Duodenal mucosa (tissue), 2 donors: ENCODE measurements at regions not wholly inside any gene's neighbourhood (a gene's known extent, or its start where the extent isn't known, plus 50 kb on each side); places are given as distances from the start of the nearest gene placed in this dataset.

Experiments used
- H3K27ac ChIP-seq: one replicate; pipeline ENCODE4 v1.7.0; 2013; ENCODE audit warnings: low read depth, low read length
- H3K27me3 ChIP-seq, 2 donors: one replicate each; pipeline ENCODE4 v1.7.0; 2013; ENCODE audit warnings: low read length in 2 of 2, control low read depth in 1 of 2; ENCODE audit not compliant: insufficient read depth in 2 of 2, control insufficient read depth in 1 of 2
- H3K36me3 ChIP-seq, 2 donors: one replicate each; pipeline ENCODE4 v1.7.0; 2013; ENCODE audit warnings: low read length in 2 of 2, control low read depth in 1 of 2; ENCODE audit not compliant: insufficient read depth in 2 of 2, control insufficient read depth in 1 of 2
- H3K4me1 ChIP-seq, 2 donors: one replicate each; pipeline ENCODE4 v1.7.0; 2013; ENCODE audit warnings: low read length in 2 of 2, control low read depth in 1 of 2; ENCODE audit not compliant: insufficient read depth in 2 of 2, control insufficient read depth in 1 of 2
- H3K4me3 ChIP-seq, 2 donors: one replicate each; pipeline ENCODE4 v1.7.0; 2013; ENCODE audit warnings: low read length in 2 of 2, low read depth in 1 of 2
- H3K9ac ChIP-seq, 2 donors: one replicate each; pipeline ENCODE4 v1.7.0; 2013; ENCODE audit warnings: low read length in 2 of 2, low read depth in 1 of 2
- H3K9me3 ChIP-seq, 2 donors: one replicate each; pipeline ENCODE4 v1.7.0; 2013; ENCODE audit warnings: low read length in 2 of 2, control low read depth in 1 of 2; ENCODE audit not compliant: control insufficient read depth in 1 of 2

DNA sequence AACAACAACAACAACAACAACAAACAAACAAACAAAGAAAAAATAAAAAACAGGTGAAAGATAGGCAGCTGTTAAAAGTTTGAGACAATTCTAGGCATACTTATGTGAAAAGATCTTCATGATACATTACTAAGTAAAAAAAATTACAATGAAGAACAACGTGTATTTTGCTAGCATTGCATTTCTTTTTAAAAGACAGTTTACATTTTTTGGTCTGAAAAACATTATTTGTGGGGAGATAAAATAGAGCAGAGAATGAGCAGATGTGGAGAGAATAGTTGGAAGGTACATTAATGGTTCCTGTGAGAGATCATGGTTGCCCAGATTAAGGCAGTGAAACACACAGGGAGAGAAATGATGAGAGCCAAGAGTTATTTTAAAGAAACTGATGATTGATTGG lies 210.2 kb upstream of the MKLN1 start:
- H3K9ac ChIP-seq = no peak overlapping the region
- no peaks in the 10 kb centered on the region for H3K27me3 ChIP-seq
- H3K27ac ChIP-seq = no peak overlapping the region
- no peaks in the 10 kb centered on the region for H3K4me1 ChIP-seq
- no peaks in the 10 kb centered on the region for H3K36me3 ChIP-seq
- H3K4me3 ChIP-seq = no peak overlapping the region
- peaks cover 0 to 5% of the 10 kb centered on the region in 2 donors for H3K9me3 ChIP-seq

DNA sequence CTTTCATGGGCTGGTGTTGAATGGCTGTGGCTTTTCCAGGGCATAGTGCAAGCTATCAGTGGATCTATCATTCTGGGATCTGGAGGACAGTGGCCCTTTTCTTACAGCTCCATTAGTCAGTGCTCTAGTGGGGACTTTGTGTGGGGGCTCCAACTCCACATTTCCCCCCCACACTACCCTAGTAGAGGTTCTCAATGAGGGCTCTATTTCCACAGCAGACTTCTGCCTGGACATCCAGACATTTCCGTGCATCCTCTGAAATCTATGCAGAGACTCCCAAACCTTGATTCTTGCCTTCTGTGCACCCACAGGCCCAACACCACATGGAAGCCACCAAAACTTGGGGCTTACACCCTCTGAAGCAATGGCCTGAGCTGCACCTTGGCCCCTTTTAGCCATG lies 208.3 kb upstream of the MKLN1 start:
- H3K4me1 ChIP-seq = no peaks in the 10 kb centered on the region
- no peaks in the 10 kb centered on the region for H3K27me3 ChIP-seq
- H3K9ac ChIP-seq = no peak overlapping the region

DNA sequence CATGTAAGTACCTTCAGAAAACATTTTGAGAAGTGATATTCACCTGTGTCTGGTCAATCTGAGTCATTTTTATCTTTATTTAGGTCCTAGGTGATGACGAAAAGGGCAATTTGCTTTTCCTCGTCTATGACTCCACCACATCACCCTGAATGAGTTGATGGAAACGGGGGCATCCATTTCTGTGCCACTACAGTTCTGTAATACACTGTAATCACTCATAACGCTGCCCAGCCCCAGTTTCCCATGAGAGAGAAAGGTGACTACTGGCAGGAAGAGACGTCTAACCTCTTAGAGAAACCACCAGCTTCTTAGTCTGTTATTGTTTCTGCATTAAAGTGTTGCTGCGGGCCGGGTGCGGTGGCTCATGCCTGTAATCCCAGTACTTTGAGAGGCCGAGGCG lies 205.3 kb upstream of the MKLN1 start:
- H3K4me1 ChIP-seq = no peaks in the 10 kb centered on the region
- no peak overlapping the region for H3K9ac ChIP-seq
- no peak overlapping the region for H3K27ac ChIP-seq
- H3K27me3 ChIP-seq = no peaks in the 10 kb centered on the region
- H3K36me3 ChIP-seq = no peaks in the 10 kb centered on the region
- no peak overlapping the region for H3K4me3 ChIP-seq
- H3K9me3 ChIP-seq = peaks cover 0 to 5% of the 10 kb centered on the region in 2 donors

More for the DNA sequence above, 208.3 kb upstream of the MKLN1 start:
- H3K4me3 ChIP-seq = no peak overlapping the region
- no peak overlapping the region for H3K27ac ChIP-seq
- H3K9me3 ChIP-seq = peaks cover 0 to 5% of the 10 kb centered on the region in 2 donors
- H3K36me3 ChIP-seq = no peaks in the 10 kb centered on the region

DNA sequence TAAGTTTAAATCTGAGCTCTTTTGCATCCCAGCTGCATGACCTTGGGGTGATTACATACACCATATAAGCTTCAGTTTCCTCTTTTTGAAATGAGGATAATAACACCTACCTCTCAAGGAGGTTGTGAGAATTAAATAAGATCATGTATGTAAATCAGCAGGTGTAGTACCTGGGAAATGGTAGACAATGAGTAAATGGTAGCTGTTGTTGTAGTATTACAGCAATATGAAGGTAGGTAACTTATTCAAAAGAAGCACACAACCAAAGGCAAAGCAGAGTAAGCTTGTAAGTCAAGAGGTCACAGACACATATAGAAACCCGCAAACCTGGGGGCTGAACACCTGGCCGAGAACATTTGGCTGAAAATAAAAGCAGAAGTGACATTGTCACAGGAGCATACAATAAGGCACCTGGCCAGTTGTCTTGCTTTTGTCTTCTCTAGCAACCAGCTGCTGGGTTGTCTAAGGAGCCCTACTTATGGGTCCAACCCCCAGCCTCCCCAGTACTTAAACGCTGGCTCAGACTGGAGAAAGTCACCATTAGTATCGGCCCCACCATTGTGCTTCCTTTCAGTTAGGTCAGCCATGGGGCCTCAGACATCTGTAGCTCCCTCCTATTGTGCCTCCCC lies 203.6 kb upstream of the MKLN1 start:
- Histone ChIP-seq H3K9me3 (peaks cover 0 to 5% of the 10 kb centered on the region in 2 donors), H3K36me3 (no peaks in the 10 kb centered on the region), H3K4me3 (no peak overlapping the region), H3K4me1 (no peaks in the 10 kb centered on the region), H3K27ac (no peak overlapping the region), H3K27me3 (no peaks in the 10 kb centered on the region), H3K9ac (no peak overlapping the region)

DNA sequence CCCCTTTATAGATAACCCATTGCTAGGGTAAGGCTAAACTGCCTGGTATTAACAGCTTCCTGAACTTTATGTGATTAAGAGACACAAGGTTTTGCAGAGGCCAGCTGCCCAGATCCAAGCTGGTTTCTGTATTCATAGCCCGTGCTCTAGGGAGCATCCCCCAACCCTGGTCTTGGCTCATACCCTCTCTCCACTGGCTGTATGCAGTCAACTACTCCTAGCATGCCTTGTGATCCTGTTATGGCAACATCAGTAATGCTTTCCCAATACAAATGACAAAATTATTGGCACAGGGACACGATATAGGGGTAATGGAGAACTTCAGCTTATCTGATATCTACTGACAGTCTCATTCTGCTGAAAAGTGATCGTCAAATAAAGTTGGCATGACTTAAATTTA lies 202.8 kb upstream of the MKLN1 start:
- Histone ChIP-seq H3K36me3 (no peaks in the 10 kb centered on the region), H3K27ac (no peak overlapping the region), H3K9me3 (no peaks in the 10 kb centered on the region), H3K27me3 (no peaks in the 10 kb centered on the region), H3K4me1 (no peaks in the 10 kb centered on the region), H3K4me3 (no peak overlapping the region), H3K9ac (no peak overlapping the region)

DNA sequence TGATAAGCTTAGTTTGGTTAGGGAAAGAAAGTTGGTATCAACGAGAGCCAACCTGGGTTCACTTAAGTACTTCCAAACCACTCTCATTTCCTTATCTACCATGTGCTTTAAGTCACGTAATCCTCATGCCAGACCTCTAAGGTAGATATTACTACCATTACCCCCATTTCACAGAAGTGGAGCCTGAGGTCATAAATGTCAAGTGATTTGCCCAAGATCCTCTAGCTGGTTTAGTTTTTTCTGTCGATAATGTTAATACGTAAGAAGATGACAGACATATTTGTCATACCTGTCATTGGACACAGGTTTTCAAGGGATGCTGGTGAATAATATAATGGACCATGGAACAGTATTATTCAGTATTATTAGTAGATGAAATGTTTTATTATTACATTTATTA lies 197.4 kb upstream of the MKLN1 start:
- H3K27me3 ChIP-seq = no peaks in the 10 kb centered on the region
- H3K9ac ChIP-seq = no peak overlapping the region

DNA sequence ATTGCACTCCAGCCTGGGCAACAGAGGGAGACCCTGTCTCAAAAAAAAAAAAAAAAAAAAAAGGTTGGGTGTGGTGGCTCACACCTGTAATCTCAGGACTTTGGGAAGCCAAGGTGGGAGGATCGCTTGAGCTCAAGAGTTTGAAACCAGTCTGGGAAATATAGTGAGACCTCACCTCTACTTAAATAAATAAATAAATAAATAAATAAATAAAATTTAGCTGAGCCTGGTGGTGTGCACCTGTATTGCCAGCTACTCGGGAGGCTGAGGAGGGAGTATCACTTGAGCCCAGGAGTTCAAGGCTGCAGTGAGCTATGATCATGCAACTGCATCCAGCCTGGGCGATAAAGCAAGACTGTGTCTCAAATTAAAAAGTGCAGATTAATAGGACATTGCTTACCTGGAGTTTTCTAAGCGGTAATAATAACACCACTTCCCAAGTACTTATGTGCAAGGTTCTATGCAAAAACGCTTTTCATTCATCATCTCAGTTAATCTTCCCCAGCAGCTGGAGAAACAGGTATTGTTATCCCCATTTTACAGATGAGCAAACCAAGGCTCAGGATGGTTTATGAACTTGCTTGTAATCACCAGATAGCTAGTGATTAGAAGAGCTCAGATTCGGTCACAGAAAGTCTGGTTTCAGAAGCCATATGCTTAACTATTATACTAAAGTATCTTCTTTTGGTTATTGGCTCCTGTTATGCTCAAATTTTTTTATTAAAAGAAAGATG lies 196.5 kb upstream of the MKLN1 start:
- no peak overlapping the region for H3K27ac ChIP-seq
- H3K9ac ChIP-seq = no peak overlapping the region
- no peak overlapping the region for H3K4me3 ChIP-seq
- no peaks in the 10 kb centered on the region for H3K36me3 ChIP-seq
- H3K27me3 ChIP-seq = no peaks in the 10 kb centered on the region
- H3K9me3 ChIP-seq = no peaks in the 10 kb centered on the region
- no peaks in the 10 kb centered on the region for H3K4me1 ChIP-seq

More for the DNA sequence above, 197.4 kb upstream of the MKLN1 start:
- Histone ChIP-seq H3K4me3 (no peak overlapping the region), H3K4me1 (no peaks in the 10 kb centered on the region), H3K27ac (no peak overlapping the region), H3K36me3 (no peaks in the 10 kb centered on the region), H3K9me3 (no peaks in the 10 kb centered on the region)

DNA sequence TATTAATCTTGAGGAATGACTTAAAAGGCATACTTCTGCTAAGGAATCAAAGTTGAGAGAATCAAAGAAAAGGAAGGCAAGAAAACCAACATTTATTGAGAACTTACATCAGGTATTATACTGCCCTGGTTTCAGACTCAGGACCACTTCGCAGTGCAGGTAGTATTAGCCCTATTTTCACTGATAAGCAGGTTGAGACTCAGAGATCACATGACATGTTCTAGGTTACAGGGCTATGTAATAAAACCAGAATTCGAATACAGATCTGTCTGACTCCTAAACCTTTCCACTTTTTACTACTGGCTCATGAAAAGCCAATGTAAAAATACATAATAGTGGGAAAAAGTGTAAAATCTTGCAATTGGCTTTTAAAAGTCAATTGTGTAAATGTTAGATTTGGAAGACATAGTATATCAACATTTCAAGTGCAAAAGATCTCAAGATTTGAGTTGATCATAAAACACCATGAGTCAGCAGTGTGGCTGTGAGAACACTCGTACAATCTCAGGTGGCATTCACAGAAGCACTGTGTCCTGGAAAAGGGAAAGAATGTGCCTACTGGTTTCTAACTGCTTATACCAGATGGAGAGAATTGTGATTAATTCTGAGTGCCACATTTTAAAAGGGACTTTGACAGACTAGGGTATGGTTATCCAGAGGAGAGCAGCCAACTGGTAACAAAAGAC lies 195.8 kb upstream of the MKLN1 start:
- Histone ChIP-seq H3K4me1 (no peaks in the 10 kb centered on the region), H3K27me3 (no peaks in the 10 kb centered on the region), H3K27ac (no peak overlapping the region), H3K4me3 (no peak overlapping the region), H3K36me3 (no peaks in the 10 kb centered on the region), H3K9ac (no peak overlapping the region), H3K9me3 (no peaks in the 10 kb centered on the region)

DNA sequence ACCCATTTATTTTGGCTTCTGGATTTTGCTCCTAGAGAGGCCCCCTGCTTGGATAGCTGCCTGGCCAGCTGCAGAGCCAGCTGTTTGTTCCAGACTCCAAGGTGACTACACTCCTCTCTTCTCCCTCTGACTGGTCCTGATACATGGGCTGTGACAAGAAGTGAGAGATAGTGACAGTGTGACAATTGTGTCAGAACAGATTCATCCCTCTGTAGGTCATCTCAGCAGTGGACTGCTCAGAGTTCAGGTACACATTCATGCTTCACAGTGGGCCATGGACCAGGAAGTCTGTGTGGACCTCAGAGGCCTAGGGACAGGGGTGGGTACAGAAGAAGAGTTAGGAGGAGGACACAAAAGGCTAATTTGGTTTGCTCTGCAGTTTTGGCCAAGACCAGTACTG lies 188.2 kb upstream of the MKLN1 start:
- no peaks in the 10 kb centered on the region for H3K27me3 ChIP-seq

DNA sequence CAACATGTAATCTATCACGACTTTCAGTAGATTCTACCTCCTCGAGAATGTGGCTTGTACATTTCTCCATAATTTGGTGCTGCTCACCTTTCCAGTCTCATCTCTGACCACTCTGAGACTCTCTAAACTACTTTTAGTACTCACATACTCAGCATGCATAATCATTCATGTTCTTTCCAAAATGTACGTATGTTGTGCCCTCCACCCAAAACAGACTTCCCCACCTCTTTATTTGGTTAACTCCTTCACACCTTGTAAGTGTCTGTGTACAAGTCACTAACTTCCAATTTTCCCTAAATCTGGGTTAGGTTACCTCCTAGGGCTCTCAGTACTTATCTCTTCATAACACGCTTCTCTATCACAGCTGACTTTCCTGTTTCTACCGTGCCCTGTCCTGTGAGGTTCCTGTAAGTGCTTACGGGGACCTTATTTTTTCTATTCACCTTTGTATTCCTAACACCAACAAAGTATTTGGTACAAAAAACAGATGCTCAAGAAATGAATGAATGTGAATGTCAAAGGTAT lies 186.2 kb upstream of the MKLN1 start:
- no peak overlapping the region for H3K4me3 ChIP-seq
- H3K9ac ChIP-seq = no peak overlapping the region
- no peaks in the 10 kb centered on the region for H3K9me3 ChIP-seq
- H3K27me3 ChIP-seq = no peaks in the 10 kb centered on the region
- no peaks in the 10 kb centered on the region for H3K36me3 ChIP-seq
- H3K4me1 ChIP-seq = no peaks in the 10 kb centered on the region
- no peak overlapping the region for H3K27ac ChIP-seq

More for the DNA sequence above, 188.2 kb upstream of the MKLN1 start:
- Histone ChIP-seq H3K36me3 (no peaks in the 10 kb centered on the region), H3K4me3 (no peak overlapping the region), H3K9me3 (no peaks in the 10 kb centered on the region), H3K27ac (no peak overlapping the region), H3K9ac (no peak overlapping the region), H3K4me1 (no peaks in the 10 kb centered on the region)
